Activated T-cell treated with anti-CD3 and anti-CD28 coated beads, Interleukin-2, amount 50 U/mL, for 72 hours (primary cell): ENCODE measurements at regions not wholly inside any gene's neighbourhood (a gene's known extent, or its start where the extent isn't known, plus 50 kb on each side); places are given as distances from the start of the nearest gene placed in this dataset.

Source experiments
- ATAC-seq, 2 donors: fragments of 150-1000 bp; cut with Tn5 transposase; replicated peaks in 1 of 2; 2 replicates each; pipeline ENCODE4 v1.10.0; 2021; ENCODE audit warnings: moderate library complexity in 2 of 2, mild to moderate bottlenecking in 1 of 2
- DNase-seq, 2 donors: peaks; one replicate each; pipeline ENCODE4 v3.0.0; 2021 to 2022; ENCODE audit warnings: mixed read lengths in 1 of 2
- H3K27ac Mint-ChIP-seq: one replicate; pipeline ENCODE4 v1.8.0; 2022; ENCODE audit warnings: mild to moderate bottlenecking, moderate library complexity, mixed read lengths
- H3K27me3 Mint-ChIP-seq: one replicate; pipeline ENCODE4 v1.8.0; 2022; ENCODE audit warnings: low read depth, mixed read lengths
- H3K36me3 Mint-ChIP-seq, 2 donors: one replicate each; pipeline ENCODE4 v1.8.0; 2022; ENCODE audit warnings: mixed read lengths in 2 of 2, mild to moderate bottlenecking in 1 of 2; ENCODE audit not compliant: insufficient read depth in 2 of 2
- H3K4me1 Mint-ChIP-seq: one replicate; pipeline ENCODE4 v1.8.0; 2022; ENCODE audit warnings: low read depth, mixed read lengths
- H3K4me3 Mint-ChIP-seq, 2 donors: one replicate each; pipeline ENCODE4 v1.8.0; 2022; ENCODE audit warnings: mild to moderate bottlenecking in 2 of 2, mixed read lengths in 2 of 2, moderate library complexity in 2 of 2
- H3K9me3 Mint-ChIP-seq, 2 donors: one replicate each; pipeline ENCODE4 v1.8.0; 2022; ENCODE audit warnings: mixed read lengths in 2 of 2

GRCh38 chr12:95390932-95391331 lies 83.0 kb upstream of the METAP2 start:
- H3K4me3 Mint-ChIP-seq, result no peak overlapping the region
- DNase-seq, result no peak

GRCh38 chr12:95393191-95393790 lies 80.7 kb upstream of the METAP2 start:
- no peak for ATAC-seq
- H3K4me1 Mint-ChIP-seq, result peaks cover 19% of the 10 kb centered on the region
- H3K4me3 Mint-ChIP-seq, result no peak overlapping the region
- DNase-seq, result no peak
- H3K9me3 Mint-ChIP-seq, result peaks cover 1 to 2% of the 10 kb centered on the region in 2 donors
- H3K27me3 Mint-ChIP-seq, result peaks cover 26% of the 10 kb centered on the region
- H3K36me3 Mint-ChIP-seq, result peaks cover 4 to 14% of the 10 kb centered on the region in 2 donors
- H3K27ac Mint-ChIP-seq, result no peak overlapping the region

More at GRCh38 chr12:95390932-95391331, 83.0 kb upstream of the METAP2 start:
- ATAC-seq, result no peak
- Mint-ChIP-seq H3K27me3 (peaks cover 25% of the 10 kb centered on the region), H3K27ac (no peak overlapping the region), H3K4me1 (peaks cover under 1% of the 10 kb centered on the region), H3K36me3 (peaks cover 4 to 14% of the 10 kb centered on the region in 2 donors), H3K9me3 (peaks cover 1 to 2% of the 10 kb centered on the region in 2 donors)

DNA sequence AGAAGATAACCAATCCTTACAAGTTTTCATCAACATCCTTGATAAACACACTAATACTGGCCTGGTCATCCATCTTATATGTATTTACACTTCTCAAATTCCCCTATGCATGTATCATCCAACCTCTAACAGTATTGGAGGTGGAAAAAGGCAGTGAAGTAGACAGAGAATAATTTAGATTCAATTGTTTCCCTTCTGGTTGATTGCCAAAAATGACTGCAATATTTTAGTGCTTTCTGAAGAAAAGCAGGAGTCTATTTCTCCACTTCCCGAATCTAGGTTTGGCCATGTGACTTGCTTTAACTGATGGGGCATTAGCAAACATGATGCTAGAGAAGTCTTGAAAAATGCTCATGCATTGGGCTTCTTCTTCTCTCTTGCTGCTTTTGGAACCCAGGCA lies 78.3 kb upstream of the METAP2 start:
- H3K27me3 Mint-ChIP-seq, result peaks cover 22% of the 10 kb centered on the region
- DNase-seq (no peak), ATAC-seq (no peak)
- no peak overlapping the region for H3K27ac Mint-ChIP-seq
- no peak overlapping the region for H3K4me3 Mint-ChIP-seq
- H3K4me1 Mint-ChIP-seq, result peaks cover 19% of the 10 kb centered on the region
- H3K9me3 Mint-ChIP-seq, result peaks cover 1 to 2% of the 10 kb centered on the region in 2 donors
- H3K36me3 Mint-ChIP-seq, result peaks cover 4 to 16% of the 10 kb centered on the region in 2 donors

DNA sequence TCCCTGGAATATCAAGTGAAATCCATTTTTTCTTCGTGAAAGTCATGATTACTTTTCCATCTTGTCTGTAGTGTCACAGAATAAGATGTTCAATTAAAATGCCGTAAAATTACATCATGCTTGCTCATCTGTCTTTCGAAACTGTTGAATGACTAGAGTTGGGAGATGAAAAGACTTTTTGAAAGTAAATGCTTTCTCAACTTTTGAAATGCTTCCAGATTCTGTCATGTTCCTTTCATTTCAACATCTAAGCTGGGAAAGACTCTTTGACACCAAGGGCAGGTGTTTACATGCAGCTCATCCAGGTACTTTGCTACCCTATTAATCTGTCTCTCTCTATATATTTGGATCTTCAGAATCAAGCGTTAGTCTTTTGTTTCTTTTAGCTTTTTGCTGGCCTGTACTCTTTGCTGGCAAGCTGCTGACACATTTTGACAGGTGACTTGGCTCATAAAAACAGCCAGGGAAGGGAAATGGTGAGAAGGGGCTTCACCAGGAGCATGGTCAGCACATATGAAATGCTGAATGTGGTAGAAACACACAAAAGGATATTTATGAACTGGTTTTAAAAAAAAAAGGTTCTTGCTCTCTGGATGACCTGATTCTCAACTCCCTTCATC lies 77.0 kb upstream of the METAP2 start:
- ATAC-seq, result peak; percentile 88 to 92
- peaks cover 25% of the 10 kb centered on the region for H3K27me3 Mint-ChIP-seq

DNA sequence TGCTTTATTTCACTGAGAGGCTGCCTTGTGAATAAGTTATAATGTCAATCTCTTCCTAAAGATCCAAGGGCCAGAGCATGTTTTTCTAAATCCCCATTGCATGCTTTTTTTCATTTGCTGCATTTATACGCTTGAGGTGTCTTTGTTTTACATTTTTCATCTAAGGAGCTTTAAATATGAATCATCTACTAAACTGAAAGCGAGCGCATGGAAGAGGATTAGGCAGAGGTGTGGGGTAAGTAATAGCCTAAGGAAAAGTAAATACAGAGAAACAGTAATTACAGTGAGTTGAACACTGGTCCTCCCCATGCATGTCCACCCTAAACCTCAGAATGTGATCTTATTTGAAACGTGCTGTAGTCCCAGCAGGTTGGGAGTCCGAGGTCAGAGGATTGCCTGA lies 76.4 kb upstream of the METAP2 start:
- DNase-seq (no peak), ATAC-seq (no peak)
- peaks cover 4 to 17% of the 10 kb centered on the region in 2 donors for H3K36me3 Mint-ChIP-seq
- peak overlapping the region; percentile 15 for H3K27ac Mint-ChIP-seq
- peaks cover 1 to 2% of the 10 kb centered on the region in 2 donors for H3K9me3 Mint-ChIP-seq
- peaks cover 25% of the 10 kb centered on the region for H3K27me3 Mint-ChIP-seq
- H3K4me1 Mint-ChIP-seq, result peaks cover 19% of the 10 kb centered on the region
- H3K4me3 Mint-ChIP-seq, result peak overlapping the region; percentile 42 to 80

More for the DNA sequence above, 77.0 kb upstream of the METAP2 start:
- Mint-ChIP-seq H3K4me1 (peaks cover 19% of the 10 kb centered on the region), H3K4me3 (peak overlapping the region; percentile 42 to 80), H3K9me3 (peaks cover 1 to 2% of the 10 kb centered on the region in 2 donors), H3K27ac (peak overlapping the region; percentile 84), H3K36me3 (peaks cover 4 to 17% of the 10 kb centered on the region in 2 donors)
- peak; percentile 1 to 2 for DNase-seq

- Mint-ChIP-seq H3K4me3 (no peak overlapping the region), H3K36me3 (peaks cover 0 to 3% of the 10 kb centered on the region in 2 donors), H3K27ac (no peak overlapping the region), H3K9me3 (no peaks in the 10 kb centered on the region), H3K27me3 (peaks cover 13% of the 10 kb centered on the region), H3K4me1 (peaks cover 7% of the 10 kb centered on the region)
- ATAC-seq, result no peak
- no peak for DNase-seq
Measured at GRCh38 chr12:95402096-95402495, 71.9 kb upstream of the METAP2 start.

DNA sequence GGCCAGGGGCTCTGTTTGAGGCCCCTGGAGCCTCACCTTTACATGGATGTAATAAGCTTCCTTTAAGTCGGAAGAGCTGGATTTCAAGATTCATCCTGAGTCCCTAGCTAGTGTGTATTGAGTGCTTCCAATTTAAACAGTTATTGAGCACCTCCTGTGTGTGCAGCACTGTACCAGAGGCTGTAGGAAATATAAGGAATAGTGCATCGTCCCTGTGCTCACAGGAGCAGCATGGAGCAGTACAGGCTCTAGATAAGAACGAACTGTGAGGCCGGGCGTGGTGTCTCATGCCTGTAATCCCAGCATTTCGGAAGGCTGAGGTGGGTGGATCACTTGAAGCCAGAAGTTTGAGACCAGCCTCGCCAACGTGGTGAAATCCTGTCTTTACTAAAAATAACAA lies 65.8 kb upstream of the METAP2 start:
- H3K27ac Mint-ChIP-seq, result no peak overlapping the region
- no peak overlapping the region for H3K4me3 Mint-ChIP-seq
- no peak for ATAC-seq
- H3K27me3 Mint-ChIP-seq, result no peaks in the 10 kb centered on the region
- DNase-seq, result no peak
- no peaks in the 10 kb centered on the region for H3K9me3 Mint-ChIP-seq
- H3K4me1 Mint-ChIP-seq, result no peaks in the 10 kb centered on the region
- H3K36me3 Mint-ChIP-seq, result no peaks in the 10 kb centered on the region

GRCh38 chr12:95411057-95411456 lies 62.9 kb upstream of the METAP2 start:
- no peak for ATAC-seq
- no peak for DNase-seq
- Mint-ChIP-seq H3K4me3 (no peak overlapping the region), H3K27me3 (no peaks in the 10 kb centered on the region), H3K4me1 (no peaks in the 10 kb centered on the region), H3K9me3 (no peaks in the 10 kb centered on the region), H3K27ac (no peak overlapping the region), H3K36me3 (no peaks in the 10 kb centered on the region)

DNA sequence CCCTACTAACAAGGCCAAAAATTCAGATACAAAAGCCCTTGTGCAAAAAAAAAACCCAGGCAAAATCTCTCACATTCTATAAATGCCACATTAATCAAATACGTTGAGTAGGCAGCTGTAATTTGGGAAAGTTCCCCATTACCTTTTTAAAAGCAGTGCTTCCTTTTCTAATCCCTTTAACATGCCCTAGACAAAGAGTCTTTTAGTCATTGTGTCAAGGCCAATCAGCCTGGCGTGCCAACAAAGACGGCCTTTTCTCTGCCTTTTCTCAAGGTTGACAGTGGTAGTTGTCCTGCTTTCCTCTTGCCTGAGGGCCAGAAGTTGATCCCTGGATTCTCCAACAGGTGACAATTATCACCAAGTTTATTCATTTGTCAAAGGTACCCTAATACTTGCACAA lies 62.5 kb upstream of the METAP2 start:
- no peaks in the 10 kb centered on the region for H3K27me3 Mint-ChIP-seq
- no peaks in the 10 kb centered on the region for H3K36me3 Mint-ChIP-seq
- H3K9me3 Mint-ChIP-seq, result no peaks in the 10 kb centered on the region
- no peaks in the 10 kb centered on the region for H3K4me1 Mint-ChIP-seq
- ATAC-seq, result no peak
- DNase-seq, result no peak
- no peak overlapping the region for H3K4me3 Mint-ChIP-seq
- H3K27ac Mint-ChIP-seq, result no peak overlapping the region

DNA sequence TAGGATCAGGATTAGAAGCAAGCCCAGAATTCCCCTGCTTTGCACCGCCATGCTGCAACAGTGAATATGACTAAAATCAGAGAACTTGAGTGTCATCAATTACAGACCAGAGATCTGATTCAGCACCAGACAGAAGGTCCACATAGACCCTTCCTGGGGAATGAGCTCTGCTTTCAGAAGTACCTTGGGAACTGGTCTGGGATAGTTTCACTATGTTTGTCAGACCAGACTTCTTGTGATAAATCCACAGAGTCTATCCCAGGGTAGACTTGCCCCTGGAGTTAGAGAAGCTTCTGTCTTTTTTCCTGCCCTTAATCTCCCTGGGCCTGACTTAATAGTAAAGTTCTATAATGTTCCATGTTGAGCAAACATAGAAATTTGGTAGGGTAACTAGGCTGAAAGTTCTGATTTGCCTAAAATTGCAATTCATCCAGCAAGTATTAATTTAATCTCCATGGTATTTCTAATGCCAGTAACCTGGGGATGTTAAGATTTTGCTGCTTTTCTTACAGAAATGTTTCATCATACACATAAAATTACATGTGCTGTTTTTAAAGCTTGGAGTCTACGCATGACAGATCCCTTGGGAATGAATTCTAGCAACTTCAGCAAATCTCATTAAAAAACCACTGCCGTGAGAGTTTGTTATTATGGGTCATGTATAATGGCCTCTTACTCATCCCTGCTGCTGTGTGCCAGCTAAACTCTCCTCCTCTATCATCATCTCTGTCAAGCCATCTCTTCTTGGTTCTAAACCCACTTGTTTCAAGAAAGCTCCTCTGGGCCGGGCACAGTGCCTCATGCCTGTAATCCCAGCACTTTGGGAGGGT lies 61.3 kb upstream of the METAP2 start:
- H3K4me1 Mint-ChIP-seq, result no peaks in the 10 kb centered on the region
- no peak for ATAC-seq
- DNase-seq, result no peak
- H3K9me3 Mint-ChIP-seq, result no peaks in the 10 kb centered on the region
- H3K27me3 Mint-ChIP-seq, result no peaks in the 10 kb centered on the region
- H3K36me3 Mint-ChIP-seq, result no peaks in the 10 kb centered on the region
- no peak overlapping the region for H3K27ac Mint-ChIP-seq
- H3K4me3 Mint-ChIP-seq, result no peak overlapping the region

GRCh38 chr12:95413576-95413975 lies 60.4 kb upstream of the METAP2 start:
- DNase-seq (no peak), ATAC-seq (no peak)
- Mint-ChIP-seq H3K4me3 (no peak overlapping the region), H3K27me3 (no peaks in the 10 kb centered on the region), H3K4me1 (no peaks in the 10 kb centered on the region), H3K36me3 (no peaks in the 10 kb centered on the region), H3K9me3 (no peaks in the 10 kb centered on the region), H3K27ac (no peak overlapping the region)

DNA sequence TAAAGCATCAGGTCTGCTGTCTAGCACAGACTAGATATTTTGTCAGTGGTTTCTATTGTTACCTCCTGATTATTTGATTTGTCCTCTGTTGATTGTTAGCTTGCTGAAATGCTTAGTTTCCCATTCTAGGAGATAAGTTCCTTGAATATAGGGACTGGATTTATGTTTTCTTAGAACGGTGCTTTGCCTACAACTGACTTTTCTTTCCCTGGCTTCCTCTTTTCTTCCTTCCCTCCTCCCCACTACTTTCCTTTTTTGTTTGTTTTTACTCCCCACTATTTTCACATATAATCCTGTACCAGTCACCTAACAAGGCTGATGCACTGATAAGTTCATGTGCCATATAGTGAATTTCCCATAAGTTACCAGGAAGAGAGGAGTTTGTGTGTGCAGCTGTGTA lies 58.5 kb upstream of the METAP2 start:
- no peak for ATAC-seq
- no peak overlapping the region for H3K4me3 Mint-ChIP-seq
- no peaks in the 10 kb centered on the region for H3K27me3 Mint-ChIP-seq
- H3K9me3 Mint-ChIP-seq, result no peaks in the 10 kb centered on the region
- no peak overlapping the region for H3K27ac Mint-ChIP-seq
- DNase-seq, result no peak
- H3K4me1 Mint-ChIP-seq, result no peaks in the 10 kb centered on the region
- no peaks in the 10 kb centered on the region for H3K36me3 Mint-ChIP-seq

- no peak overlapping the region for H3K4me3 Mint-ChIP-seq
- H3K27me3 Mint-ChIP-seq, result no peaks in the 10 kb centered on the region
- no peak overlapping the region for H3K27ac Mint-ChIP-seq
- H3K36me3 Mint-ChIP-seq, result no peaks in the 10 kb centered on the region
- ATAC-seq (no peak), DNase-seq (no peak)
- no peaks in the 10 kb centered on the region for H3K4me1 Mint-ChIP-seq
- no peaks in the 10 kb centered on the region for H3K9me3 Mint-ChIP-seq
Measured at GRCh38 chr12:95416111-95416636, 57.8 kb upstream of the METAP2 start.
